ENCODE measurements at regions not wholly inside any gene's neighbourhood (a gene's known extent, or its start where the extent isn't known, plus 50 kb on each side); places are given as distances from the start of the nearest gene placed in this dataset.

GRCh38 chr9:78573669-78574068, 276.7 kb downstream of the PSAT1 start:
- no peak for TF ChIP-seq CTCF (IDR thresholded peaks at IDR 0.05)
- TF ChIP-seq POLR2A (IDR thresholded peaks at IDR 0.05), result no peak
